Suppressor macrophage (primary cell): ENCODE measurements at regions not wholly inside any gene's neighbourhood (a gene's known extent, or its start where the extent isn't known, plus 50 kb on each side); places are given as distances from the start of the nearest gene placed in this dataset.
"Not testable (repeated sequence)": the region's sequence is repeated elsewhere in the genome, so short reads cannot be mapped to it uniquely, and the experiment has no call there.

Experiments
- DNase-seq, 4 experiments: peaks; one replicate each; pipeline ENCODE4 v3.0.0-alpha.2; 2020 to 2022

- DNase-seq: no peak
Measured at GRCh38 chr3:81173514-81173913, 587.9 kb downstream of the GBE1 start.

- DNase-seq: no peak
Measured at GRCh38 chr3:81170298-81170697, 591.1 kb downstream of the GBE1 start.

GRCh38 chr3:81164806-81165205 is 596.6 kb downstream of the GBE1 start:
- no peak for DNase-seq

GRCh38 chr3:81161851-81162250 is 599.6 kb downstream of the GBE1 start:
- no peak for DNase-seq

- DNase-seq: no peak
Measured at GRCh38 chr3:81161100-81161499, 600.3 kb downstream of the GBE1 start.

GRCh38 chr3:81154611-81155143 is 606.8 kb downstream of the GBE1 start:
- no peak for DNase-seq

- DNase-seq: no peak
Measured at GRCh38 chr3:81152156-81152555, 609.3 kb downstream of the GBE1 start.

- DNase-seq: no peak
Measured at GRCh38 chr3:81132995-81133394, 628.5 kb downstream of the GBE1 start.

- no peak for DNase-seq
Measured at GRCh38 chr3:81105789-81106488, 655.5 kb downstream of the GBE1 start.

- DNase-seq: no peak
Measured at GRCh38 chr3:81105206-81105605, 656.2 kb downstream of the GBE1 start.

- DNase-seq: no peak
Measured at GRCh38 chr3:81097889-81098288, 663.6 kb downstream of the GBE1 start.

GRCh38 chr3:81095956-81096355 is 665.5 kb downstream of the GBE1 start:
- DNase-seq: no peak

- DNase-seq: no peak
Measured at GRCh38 chr3:81094986-81095385, 666.5 kb downstream of the GBE1 start.

- no peak for DNase-seq
Measured at GRCh38 chr3:81087607-81088006, 673.8 kb downstream of the GBE1 start.

GRCh38 chr3:81086348-81086747 is 675.1 kb downstream of the GBE1 start:
- DNase-seq: no peak

GRCh38 chr3:81080608-81081007 is 680.8 kb downstream of the GBE1 start:
- DNase-seq: no peak

GRCh38 chr3:81072591-81072990 is 688.9 kb downstream of the GBE1 start:
- DNase-seq: no peak

GRCh38 chr3:81068546-81068945 is 692.9 kb downstream of the GBE1 start:
- DNase-seq: no peak

GRCh38 chr3:81063896-81064295 is 697.5 kb downstream of the GBE1 start:
- no peak for DNase-seq

GRCh38 chr3:81051133-81051532 is 710.3 kb downstream of the GBE1 start:
- DNase-seq: not testable (repeated sequence)

GRCh38 chr3:81048058-81048665 is 713.3 kb downstream of the GBE1 start:
- no peak for DNase-seq

GRCh38 chr3:81045976-81046375 is 715.5 kb downstream of the GBE1 start:
- no peak for DNase-seq

- no peak for DNase-seq
Measured at GRCh38 chr3:81045246-81045645, 716.2 kb downstream of the GBE1 start.

GRCh38 chr3:81043660-81044199 is 717.7 kb downstream of the GBE1 start:
- DNase-seq: no peak
